ENCODE measurements at regions not wholly inside any gene's neighbourhood (a gene's known extent, or its start where the extent isn't known, plus 50 kb on each side); places are given as distances from the start of the nearest gene placed in this dataset.

GRCh38 chr5:125874717-125875116 lies 548.5 kb upstream of the GRAMD2B start:
- Histone ChIP-seq H2AFZ (ENCODE audit: low read length) (no peak overlapping the region), H3K4me2 (ENCODE audit: low read depth, low read length) (no peak overlapping the region), H3K27me3 (ENCODE audit: control insufficient read depth in 1 of 2, insufficient read depth in 2 of 2, low read length in 2 of 2) (no peaks in the 10 kb centered on the region), H3K79me2 (ENCODE audit: insufficient read depth, low read length) (no peaks in the 10 kb centered on the region), H3K4me1 (ENCODE audit: insufficient read depth, low read length) (no peaks in the 10 kb centered on the region), H3K9me3 (ENCODE audit: low read length) (peaks cover 5% of the 10 kb centered on the region), H3K4me3 (replicated peaks in 1 of 3; ENCODE audit: insufficient read depth in 1 of 3, low read depth in 2 of 3, low read length in 3 of 3) (no peak overlapping the region), H3K36me3 (replicated peaks in 1 of 2; ENCODE audit: control insufficient read depth in 1 of 2, insufficient read depth in 2 of 2, low read length in 2 of 2) (no peaks in the 10 kb centered on the region), H3K9ac (ENCODE audit: insufficient read depth, low read depth, low read length) (no peak overlapping the region), H4K20me1 (ENCODE audit: insufficient read depth, low read length) (no peaks in the 10 kb centered on the region), H3K27ac (ENCODE audit: extremely low read length, insufficient read depth, low read length) (no peak overlapping the region)
- no peak for ATAC-seq
- CTCF ChIA-PET (ENCODE audit: low intra/inter-chr PET ratio, low total read pairs): no interaction called here
- 0% methylated on average over 4 of the region's 4 CpGs for WGBS (ENCODE audit: low lambda C conversion rate)
- POLR2A ChIA-PET: no interaction called here
- no peak for DNase-seq (ENCODE audit: low spot score)
- intact Hi-C loops (cut with micrococcal nuclease; ENCODE audit: unreplicated experiment) (no loop called here), in situ Hi-C loops (cut with HindIII; ENCODE audit: extremely low pct_ligation_motif_present, low pct_unique_long_range_greater_than_20kb) (no loop called here)
- no peak for FAIRE-seq
- no TSS peak for BruUV-seq (replicated peaks)
- TF ChIP-seq KDM4B (CRISPR knock-in tag; IDR thresholded peaks at IDR 0.05): no peak
- no peak for TF ChIP-seq ZNF343 (CRISPR knock-in tag; IDR thresholded peaks at IDR 0.05)
- no peak for TF ChIP-seq ZNF772 (CRISPR knock-in tag; IDR thresholded peaks at IDR 0.05)
- TF ChIP-seq SAFB2 (CRISPR knock-in tag; IDR thresholded peaks at IDR 0.05; ENCODE audit: borderline replicate concordance, low read depth): no peak
- no peak for TF ChIP-seq PRDM4 (CRISPR knock-in tag; IDR thresholded peaks at IDR 0.05; ENCODE audit: borderline replicate concordance)
- no peak for TF ChIP-seq ISL2 (CRISPR knock-in tag; IDR thresholded peaks at IDR 0.05)
- TF ChIP-seq ZNF18 (CRISPR knock-in tag; IDR thresholded peaks at IDR 0.05; ENCODE audit: insufficient replicate concordance): no peak
- no peak for TF ChIP-seq ZXDC (CRISPR knock-in tag; IDR thresholded peaks at IDR 0.05)
- TF ChIP-seq SOX13 (IDR thresholded peaks at IDR 0.05): no peak
- no peak for TF ChIP-seq SOX13 (CRISPR knock-in tag; conservative IDR thresholded peaks at IDR 0.05 in 1 of 2, IDR thresholded peaks at IDR 0.05 in 1 of 2)
- no peak for TF ChIP-seq ZNF382 (CRISPR knock-in tag; IDR thresholded peaks at IDR 0.05; ENCODE audit: borderline replicate concordance)
- no peak for TF ChIP-seq FOXA1 (IDR thresholded peaks at IDR 0.05)
- TF ChIP-seq FOXA1 (CRISPR knock-in tag; IDR thresholded peaks at IDR 0.05): no peak
- no peak for TF ChIP-seq ATF7-NPFF (CRISPR knock-in tag; IDR thresholded peaks at IDR 0.05; ENCODE audit: low read depth)
- no peak for TF ChIP-seq PHB2 (IDR thresholded peaks at IDR 0.05; ENCODE audit: partially characterized antibody)
- no peak for TF ChIP-seq ZBTB3 (CRISPR knock-in tag; IDR thresholded peaks at IDR 0.05; ENCODE audit: borderline replicate concordance, low read depth)
- no peak for TF ChIP-seq KLF6 (CRISPR knock-in tag; IDR thresholded peaks at IDR 0.05)
- no peak for TF ChIP-seq DRAP1 (CRISPR knock-in tag; IDR thresholded peaks at IDR 0.05)
- no peak for TF ChIP-seq ASH2L (IDR thresholded peaks at IDR 0.05; ENCODE audit: insufficient read length, low read depth, low read length)

Data from HepG2 (cell line).